Activated gamma-delta T cell treated with Interleukin-2 at 50 U/mL for 16 hours (primary cell): ENCODE measurements at regions not wholly inside any gene's neighbourhood (a gene's known extent, or its start where the extent isn't known, plus 50 kb on each side); places are given as distances from the start of the nearest gene placed in this dataset.

Source experiments
- DNase-seq: peaks from one replicate; pipeline ENCODE4 v3.0.0-alpha.2; 2020

DNA sequence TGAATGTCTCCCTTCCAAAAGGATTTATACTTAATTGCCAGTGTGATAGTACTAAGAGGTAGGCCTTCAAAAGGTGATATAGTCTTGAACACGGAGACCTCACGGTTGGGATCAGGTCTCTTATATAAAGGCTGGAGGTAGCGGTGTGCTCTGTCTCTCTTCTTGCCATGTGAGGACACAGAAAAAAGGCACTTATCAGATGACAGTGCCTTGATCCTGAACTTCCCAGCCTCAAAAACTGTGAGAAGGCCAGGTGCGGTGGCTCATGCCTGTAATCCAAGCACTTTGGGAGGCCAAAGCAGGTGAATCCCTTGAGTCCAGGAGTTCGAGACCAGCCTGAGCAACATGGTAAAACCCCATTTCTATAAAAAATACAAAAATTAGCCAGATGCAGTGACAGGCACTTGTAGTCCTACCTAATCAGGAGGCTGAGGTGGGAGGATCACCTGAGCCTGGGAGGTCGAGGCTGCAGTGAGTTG is 108.9 kb upstream of the TOP3B start:
- no peak for DNase-seq

DNA sequence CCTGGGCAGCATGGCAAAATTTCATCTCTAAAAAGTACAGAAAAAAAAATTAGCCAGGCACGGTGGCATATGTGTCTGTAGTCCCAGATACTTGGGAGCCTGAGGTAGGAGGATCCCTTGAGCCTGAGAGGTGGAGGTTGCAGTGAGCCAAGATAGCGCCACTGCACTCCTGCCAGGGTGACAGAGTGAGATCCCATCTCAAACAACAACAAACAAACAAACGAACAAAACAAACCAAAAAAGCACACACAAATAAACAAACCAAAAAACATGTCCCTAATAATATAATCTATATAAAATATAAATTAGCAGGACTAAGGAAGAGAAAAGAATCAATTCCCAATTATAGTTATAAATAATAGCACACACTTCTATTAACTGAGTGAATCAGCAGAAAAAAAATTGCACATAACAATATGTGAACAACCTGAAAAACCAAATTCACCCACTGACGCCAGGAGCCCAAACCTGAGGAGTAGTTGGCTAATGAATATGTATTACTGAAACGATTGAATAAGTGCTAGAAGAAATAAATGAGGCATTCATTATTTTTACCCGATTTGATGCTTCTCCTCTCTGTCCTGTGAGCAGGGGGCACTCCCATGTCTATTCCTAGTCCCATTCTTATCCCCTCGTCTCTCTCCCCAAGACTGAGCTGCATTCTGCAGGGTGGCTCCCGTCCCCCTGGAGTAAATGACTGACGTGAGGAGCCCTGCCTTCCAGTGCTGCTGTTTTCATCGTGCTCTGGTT is 108.2 kb upstream of the TOP3B start:
- DNase-seq: no peak

DNA sequence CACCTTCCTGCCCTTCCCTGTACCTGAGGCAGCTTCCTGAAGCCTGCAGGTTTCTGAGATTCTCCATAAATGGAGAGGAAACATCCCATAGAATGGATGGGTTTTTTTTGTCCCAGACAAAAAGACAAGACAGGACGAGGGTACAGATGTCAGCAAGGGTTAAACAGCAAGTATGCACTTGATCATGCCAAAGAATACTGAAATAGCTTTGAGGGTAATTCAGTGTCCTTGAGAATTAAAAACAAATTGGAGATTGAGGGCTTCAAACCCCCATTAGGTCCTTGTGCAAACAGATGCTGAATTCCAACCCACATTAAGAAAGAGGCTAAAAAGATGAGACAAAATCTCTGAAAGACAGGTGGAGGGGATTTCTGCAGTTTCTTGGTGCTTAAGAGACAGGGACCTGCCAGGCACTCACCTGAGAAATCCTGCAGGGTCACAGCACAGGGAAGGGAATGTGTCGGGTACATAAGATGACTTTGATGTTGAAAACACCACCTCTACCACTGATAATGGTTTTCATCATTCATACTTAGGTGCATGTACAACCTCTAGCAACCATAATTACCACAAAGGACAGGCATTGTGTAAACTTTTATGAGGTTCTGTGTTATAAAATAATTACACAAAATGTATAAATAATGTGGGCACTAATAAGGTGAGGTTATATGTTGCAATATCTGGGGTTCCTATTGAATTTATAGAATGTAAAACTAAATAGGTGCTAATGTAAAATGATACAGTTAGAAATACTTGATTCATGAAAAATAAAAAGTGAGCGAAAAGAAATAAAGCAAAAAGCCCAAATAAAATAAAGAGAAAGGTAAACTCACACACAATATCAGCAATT is 107.1 kb upstream of the TOP3B start:
- DNase-seq: no peak

DNA sequence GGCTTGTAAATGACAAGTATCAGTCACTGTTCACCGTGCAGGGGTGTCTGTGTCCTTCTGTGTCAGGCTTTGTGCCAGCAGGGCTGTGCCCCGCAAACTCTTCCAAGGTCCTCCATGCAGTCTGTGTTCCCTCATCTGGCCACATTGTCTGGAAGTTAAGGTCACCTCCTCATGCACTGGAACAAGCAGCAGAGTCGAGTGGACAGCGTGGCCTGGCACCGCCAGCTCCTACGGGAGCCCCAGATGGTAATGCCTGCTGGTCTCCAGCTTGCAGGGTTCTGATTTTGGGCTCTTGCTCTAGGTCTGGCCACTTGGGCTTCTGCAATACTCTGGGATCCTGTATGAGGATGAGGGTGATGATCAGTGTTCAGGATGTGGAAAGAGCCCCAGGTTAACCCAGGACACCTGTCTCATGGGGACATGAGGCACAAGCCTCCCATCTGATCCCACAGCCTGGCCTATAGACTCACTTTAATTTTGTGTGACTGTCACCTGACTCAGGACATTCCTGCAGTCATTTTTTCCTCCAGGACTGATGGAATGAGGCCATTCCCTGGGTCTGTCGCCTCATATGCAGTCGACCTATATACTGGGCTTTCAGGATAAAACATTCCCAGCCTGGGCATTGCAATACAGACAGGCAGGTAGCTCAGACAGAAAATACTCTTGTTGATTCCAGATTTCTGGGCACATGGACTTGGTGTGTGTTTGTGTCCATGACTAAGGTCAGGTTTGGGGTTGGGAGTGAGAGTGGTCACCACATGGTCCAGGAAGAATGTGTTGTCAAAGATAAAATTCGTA is 106.3 kb upstream of the TOP3B start:
- DNase-seq: no peak

DNA sequence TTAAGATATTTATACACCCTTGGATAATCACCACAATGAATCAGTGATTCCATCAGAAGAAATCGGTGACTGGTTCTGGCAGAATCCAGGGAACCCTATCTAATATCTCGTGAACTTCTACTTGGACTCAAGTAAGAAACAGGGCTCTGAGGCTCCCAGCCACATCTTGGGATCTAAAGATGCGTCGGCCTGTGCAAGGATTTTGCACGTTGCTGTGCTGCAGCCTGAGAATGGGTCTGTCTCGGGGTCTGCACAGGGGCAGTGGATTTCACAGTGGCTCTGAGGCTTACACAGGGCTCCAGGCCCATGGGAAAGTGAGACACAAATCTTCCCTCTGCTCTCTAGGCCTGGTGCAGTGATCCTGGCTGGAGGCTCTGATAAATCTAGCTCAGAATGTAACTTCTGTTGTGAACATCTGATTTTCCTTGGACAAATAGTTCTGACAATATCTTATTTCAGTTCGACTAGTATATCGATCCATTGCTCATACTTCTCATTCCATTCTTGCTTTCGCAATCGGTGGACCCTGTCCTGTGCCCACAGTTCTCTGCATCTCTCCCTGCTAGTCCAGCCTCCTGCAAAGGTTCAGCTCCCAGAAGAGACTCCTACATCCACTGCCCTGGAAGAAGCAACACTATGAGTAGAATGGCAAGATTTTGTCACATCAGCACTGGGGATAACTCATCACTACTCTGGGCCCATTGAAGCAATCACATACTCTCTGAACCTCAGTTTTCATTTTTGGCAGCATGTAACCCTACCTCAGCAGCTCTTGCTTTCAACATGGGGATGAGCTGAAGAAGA is 105.5 kb upstream of the TOP3B start:
- DNase-seq: no peak

DNA sequence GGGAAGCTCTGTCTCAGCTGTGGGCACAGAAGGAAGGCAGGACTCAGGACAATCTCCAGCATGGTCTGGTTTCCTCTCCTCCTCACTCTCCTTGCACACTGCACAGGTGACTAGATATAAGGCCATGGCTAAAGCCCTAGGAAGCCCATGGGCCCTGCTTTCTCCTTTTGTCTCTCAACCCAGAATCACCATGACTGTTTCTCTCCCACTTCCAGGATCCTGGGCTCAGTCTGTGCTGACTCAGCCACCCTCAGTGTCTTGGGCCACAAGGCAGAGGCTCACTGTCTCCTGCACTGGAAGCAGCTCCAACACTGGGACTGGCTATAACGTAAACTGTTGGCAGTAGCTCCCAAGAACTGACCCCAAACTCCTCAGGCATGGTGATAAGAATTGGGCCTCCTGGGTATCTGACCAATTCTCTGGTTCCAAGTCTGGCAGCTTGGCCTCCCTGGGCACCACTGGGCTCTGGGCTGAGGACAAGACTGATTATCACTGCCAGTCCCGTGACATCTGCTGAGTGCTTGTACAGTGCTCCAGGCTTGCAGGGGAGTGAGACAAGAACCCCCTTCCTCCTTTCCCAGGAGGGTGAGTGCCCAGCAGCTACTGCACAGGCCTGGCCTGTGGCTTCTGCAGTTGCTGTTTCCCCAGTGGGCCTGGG is 104.0 kb upstream of the TOP3B start:
- no peak for DNase-seq

DNA sequence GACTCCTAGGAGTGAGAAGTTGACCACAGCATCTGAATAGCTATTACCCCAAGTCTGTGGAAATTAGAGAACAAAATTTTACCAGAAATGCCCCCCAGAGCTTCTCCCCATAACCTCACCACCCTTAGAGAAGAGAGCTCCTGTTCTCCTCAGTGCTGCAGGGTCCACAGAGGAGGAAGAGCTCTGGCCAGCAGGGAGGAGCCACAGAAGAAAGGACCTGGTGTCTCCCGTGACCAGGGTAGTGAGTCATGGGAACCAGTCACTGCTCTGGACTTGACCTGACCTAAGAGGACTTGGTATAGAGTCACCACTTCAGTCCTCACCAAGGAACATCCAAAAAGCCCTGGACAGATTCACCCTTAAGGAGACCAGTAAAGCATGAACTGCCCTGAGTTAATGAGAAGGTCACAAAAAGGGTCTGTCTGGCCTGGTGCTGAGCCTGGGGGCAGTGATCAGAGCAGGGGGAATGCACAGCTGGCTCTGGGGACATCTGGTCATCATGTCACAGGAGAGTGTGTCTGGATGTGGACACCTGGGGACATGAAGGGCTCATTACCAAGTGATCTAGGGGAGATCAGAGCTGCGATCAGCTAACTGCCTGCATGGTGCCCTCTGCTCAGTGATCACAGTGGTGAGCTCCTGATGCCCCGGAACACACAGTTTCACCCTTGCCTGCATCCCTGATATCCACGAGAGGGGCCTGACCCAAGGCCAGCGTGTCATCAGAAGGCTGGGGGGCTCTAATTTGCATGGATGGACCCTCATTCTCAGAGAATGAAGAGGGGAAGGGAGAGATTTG is 103.3 kb upstream of the TOP3B start:
- no peak for DNase-seq

DNA sequence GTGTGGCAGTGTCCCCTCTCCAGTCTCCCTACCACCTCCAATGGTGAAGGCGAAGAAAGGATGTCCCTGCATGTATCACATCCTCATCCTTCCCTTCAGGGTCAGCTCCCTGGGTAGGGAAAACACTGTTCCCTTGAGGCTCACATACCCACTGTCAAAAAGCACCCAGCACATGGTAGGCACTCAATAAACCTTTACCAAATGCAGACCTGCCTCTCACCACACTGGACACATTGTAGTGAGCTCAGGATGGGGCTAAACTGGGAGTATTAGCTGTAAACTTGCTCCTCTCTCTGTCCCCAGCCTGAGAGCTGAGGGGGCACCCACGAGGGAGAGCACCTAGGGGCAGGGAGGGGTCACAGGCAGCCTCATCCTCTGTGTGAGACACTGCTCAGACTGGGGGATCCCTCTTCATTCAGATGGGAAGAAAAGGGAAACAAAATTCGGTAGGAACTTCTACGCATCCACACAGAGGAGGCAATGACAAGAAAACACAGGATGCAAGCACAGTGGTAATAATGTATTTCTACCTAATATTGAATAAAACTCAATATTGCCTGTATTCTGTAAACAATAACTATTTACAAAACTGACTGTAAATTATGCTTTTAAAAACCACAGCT is 101.6 kb upstream of the TOP3B start:
- no peak for DNase-seq

DNA sequence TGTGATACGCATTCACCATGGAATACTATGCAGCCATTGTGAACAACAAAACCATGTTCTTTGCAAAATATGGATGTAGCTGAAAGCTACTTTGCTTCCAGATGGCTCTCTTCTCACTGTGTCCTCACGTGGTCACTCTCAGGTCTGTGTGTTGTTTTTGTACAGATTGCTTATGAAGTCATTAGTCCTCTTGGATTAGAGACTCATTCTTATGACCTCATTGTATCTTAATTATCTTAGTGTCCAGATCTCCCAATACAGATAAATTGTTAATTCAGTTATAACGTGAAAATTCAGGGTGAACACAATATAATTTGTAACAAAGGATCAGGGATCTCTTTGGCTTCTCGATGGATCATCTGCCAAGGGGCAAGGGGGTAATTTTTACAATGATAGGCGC is 100.4 kb upstream of the TOP3B start:
- no peak for DNase-seq

DNA sequence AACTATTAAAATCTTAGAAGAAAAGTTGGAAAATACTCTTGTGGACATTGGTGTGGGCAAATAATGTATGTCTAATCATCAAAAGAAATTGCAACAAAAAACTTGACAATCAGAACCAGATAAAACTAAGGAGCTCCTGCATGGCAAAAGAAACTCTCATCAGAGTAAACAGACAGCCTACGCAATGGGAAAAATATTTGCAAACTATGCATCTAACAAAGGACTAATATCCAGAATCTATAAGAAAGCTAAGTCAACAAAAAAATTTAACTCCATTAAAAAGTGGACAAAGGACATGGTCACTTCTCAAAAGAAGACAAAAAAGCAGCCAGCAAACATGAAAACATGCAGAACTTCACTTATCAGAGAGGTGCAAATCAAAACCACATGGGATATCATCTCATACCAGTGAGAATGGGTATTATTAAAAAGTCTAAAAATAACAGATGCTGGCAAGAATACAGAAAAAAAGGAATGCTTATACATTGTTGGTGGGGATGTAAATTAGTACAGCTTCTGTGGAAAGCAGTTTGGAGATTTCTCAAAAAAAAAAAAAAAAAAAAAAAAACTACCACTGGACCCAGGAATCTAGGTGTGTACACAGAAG is 99.7 kb upstream of the TOP3B start:
- no peak for DNase-seq

DNA sequence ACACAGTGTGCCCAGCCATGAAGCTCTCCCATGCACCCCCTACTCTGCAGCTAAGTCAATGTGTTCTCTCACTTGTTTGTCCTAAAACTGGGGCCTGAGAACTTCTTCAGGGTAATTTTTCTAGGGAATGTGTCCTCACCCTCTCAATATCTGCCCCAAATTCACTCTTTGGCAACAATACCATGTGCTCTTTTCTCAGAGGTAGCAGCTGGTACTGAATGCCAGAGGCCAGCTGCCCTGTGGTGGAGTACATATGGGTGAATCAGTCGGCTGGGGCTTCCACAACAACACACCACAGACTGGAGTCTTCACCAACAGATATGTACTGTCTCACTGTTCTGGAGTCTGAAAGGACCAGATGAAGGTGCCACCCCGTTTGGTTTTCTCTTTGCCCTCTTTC is 97.7 kb upstream of the TOP3B start:
- DNase-seq: no peak

DNA sequence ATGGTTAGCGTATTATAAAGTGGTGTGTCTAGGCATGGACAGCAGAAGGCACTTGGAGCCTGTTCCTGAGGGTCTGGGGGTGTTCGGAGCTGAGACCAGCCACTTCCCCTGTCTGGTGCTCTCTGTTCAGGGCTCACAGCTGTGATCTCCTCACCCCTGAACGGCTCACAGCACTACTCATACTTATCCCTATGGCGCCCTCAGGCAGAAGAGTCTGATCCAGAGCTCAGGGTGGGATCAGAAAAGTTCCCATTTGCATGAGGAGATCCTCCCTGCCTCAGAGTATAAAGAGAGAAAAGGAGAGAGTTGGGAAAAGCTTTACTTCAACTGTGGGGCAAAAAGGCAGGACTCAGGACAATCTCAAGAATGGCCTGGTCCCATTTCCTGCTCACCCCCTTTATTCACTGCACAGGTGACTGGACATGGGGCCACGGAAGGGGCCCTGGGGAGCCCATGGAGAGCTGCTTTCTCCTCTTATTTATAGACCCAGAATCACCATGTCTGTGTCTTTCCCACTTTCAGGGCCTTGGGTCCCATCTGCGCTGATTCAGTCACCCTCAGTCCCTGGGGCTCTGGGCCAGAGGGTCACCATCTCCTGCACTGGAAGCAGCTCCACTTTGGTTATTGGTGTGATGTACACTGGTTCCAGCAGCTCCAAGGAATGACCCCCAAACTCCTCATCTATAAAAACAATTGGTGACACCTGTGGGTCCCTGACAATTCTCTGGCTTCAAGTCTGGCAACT is 97.0 kb upstream of the TOP3B start:
- no peak for DNase-seq

DNA sequence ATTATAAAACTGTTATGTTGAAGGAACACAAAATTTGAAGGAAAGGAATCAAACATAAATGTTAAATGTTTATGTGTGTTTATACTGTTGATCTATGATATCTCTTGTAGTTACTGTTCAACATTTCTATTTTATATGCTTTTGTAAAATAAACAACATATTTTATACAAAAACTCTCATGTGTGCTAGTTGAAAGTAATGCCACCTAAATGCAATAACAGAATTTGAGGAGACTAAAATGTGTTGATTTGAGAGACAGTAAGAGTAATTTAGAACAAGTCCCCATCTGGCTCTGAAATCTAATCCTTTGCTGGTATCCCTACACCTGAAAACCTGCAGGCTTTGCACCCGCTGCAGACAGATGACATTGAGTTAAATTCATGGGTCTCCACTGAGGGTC is 95.7 kb upstream of the TOP3B start:
- no peak for DNase-seq

DNA sequence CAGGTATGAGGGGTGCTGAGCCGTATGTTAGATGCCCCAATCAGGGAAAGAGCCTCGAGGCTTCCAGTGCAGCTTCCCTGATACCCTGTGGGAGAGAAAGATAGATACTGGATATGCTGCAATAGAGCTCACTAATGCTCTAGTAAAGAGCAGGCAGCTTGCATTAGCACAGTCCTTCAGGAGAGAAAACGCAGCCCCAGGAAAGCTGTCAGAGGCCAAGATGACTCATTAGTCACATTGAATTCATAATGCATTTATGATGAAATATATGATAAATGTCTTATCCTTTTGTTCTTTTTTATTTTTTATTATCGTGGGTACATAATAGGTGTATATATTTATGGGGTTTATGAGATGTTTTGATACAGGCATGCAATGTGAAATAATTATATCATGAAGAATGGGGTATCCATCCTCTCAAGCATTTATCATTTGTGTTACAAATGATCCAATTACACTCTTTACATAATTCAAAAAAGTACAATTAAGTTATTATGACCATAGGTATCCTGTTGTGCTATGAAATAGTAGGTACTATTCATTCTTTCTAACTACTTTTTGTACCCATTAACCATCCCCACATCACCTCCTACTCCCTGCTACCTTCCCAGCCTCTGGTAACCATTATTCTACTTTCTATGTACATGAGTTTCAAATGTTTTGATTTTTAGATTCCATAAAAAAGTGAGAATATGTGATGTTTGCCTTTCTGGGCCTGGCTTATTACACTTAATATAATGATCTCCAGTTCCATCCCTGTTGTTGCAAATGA is 94.5 kb upstream of the TOP3B start:
- no peak for DNase-seq

DNA sequence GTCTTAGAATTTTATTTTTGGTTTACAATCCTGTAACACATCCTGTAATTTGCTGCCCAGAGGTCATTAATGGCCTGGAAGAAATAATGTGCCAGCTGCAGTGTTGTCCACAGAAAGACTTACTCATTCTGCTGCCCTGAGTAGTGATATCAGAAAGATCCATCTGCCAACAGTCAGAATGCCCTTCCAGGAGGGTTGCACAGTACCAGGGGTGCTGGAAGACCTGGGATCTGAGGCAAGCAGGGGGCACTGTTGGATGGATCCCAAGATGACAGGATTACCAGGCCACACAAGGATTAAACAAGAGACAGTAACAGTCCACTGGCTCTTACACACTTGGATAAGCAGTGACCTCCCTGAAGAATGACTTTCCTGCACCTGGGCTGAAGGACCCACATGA is 93.8 kb upstream of the TOP3B start:
- no peak for DNase-seq

DNA sequence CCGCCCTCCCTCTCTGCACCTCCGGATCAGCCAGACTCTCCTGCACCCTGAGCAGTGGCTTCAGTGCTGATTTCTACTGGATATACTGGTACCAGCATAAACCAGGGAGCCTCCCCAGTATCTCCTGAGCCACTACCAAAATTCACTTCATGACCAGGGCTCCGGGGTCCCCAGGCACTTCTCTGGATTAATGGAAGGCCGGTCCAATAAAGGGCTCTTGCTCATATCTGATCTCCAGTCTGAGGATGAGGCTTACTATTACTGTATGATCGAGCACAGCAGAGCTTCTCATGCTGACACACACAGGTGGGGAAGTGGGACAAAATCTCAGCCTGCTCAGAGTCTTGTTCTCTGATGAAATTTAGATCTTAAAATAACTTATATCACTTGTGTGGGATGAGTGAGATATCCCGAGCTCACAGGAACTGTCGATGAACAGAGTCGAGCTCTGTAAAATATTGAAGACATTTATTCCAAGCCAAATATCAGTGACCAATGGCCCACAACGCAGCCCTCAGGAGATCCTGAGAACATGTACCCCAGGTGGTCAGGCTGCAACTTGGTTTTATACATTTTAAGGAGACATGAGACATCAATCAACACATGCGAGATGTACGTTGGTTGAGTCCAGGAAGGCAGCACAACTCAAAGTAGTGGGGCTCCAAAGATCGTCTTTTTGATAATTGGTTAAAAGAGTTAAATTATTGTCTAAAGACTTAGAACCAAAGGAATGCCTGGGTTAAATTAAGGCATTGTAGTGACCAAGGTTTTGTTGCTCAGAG is 93.0 kb upstream of the TOP3B start:
- no peak for DNase-seq

DNA sequence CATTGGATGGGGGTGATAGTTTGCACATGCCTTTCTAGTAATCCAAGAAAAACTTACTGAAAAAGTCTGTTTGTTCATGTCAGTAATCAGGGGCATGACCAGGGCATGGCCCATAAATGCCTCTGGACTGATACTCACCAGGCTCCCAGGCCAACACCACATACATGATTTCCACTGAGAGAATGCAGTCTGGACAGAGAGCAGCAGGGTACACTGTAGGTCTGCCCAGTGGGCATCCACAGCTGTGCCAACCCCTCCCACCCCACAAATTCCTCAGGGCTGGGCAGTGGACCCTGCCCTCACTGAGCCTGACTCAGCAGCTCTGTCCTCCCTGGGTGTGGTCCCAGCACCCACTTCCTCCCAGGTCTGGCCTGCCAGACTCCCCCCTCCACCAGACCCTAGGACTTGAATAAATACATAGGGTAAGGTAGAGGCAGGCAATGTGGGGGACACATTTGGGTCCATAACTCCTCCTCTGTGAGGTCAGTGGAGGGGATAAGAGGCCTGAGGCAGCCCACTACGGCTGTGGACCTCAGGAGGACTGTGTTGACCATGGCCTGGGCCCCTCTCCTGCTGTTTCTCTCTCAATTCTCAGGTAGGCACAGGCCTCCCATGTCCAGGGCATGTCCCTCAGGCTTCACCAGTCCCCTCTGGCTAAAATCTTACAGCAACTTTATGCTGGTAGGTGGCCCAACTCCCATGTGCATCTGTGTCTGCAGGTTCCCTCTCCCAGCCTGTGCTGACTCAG is 92.2 kb upstream of the TOP3B start:
- no peak for DNase-seq
